ENCODE measurements at regions not wholly inside any gene's neighbourhood (a gene's known extent, or its start where the extent isn't known, plus 50 kb on each side); places are given as distances from the start of the nearest gene placed in this dataset.

DNA sequence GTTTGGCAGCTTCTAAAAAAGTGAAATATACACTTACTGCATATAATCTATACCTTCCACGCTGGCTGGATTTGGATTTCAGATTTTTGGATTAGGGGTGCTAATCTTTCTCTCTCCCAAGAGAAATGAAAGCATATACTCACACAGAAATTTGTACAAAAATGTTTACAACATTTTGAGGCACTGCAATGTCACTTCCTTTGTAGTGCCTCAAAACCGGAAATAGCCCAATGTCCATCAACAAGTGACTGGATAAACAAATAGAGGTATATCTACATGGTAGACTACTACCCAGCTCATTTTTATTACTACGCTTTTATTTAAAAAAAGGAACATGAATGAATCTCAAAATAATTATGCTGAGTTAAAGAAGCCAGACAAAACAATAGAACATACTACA, 74.0 kb upstream of the MIER3 start:
- H3K36me3 ChIP-seq (ENCODE audit: control insufficient read depth in 2 of 2, extremely low read depth in 1 of 2, insufficient read depth in 1 of 2, low read length in 1 of 2), result no peaks in the 10 kb centered on the region
- DNase-seq (no peak), ATAC-seq (replicated peaks in 1 of 4) (no peak)
- Mint-ChIP-seq H3K4me1 (peaks cover 7 to 11% (median 8%) of the 10 kb centered on the region in 3 donors), H3K27me3 (no peaks in the 10 kb centered on the region), H3K4me3 (no peak overlapping the region), H3K27ac (no peak overlapping the region), H3K36me3 (no peaks in the 10 kb centered on the region), H3K9me3 (no peaks in the 10 kb centered on the region)
- WGBS (ENCODE audit: insufficient coverage), result no CpG with 5 or more reads among the region's 3 CpGs
- peaks cover 0 to 2% of the 10 kb centered on the region in 2 experiments for H3K4me1 ChIP-seq (ENCODE audit: control insufficient read depth in 1 of 2, extremely low read depth in 1 of 2, insufficient read depth in 2 of 2, low read length in 2 of 2)
- H3K9me3 ChIP-seq, result no peaks in the 10 kb centered on the region
- no peak overlapping the region for H3K4me3 ChIP-seq (ENCODE audit: control insufficient read depth in 1 of 2, extremely low read depth in 1 of 2, low read length in 1 of 2)
- ChIA-PET CTCF (no interaction called here), POLR2A (interaction anchor here in 1 of 2 donors (0.6 kb wide), 1 partner anchor 356 kb away, joined by 5 read pairs; no protein-coding TSS in a partner anchor)
- H3K27ac ChIP-seq (ENCODE audit: low read length), result no peak overlapping the region
- no peaks in the 10 kb centered on the region for H3K27me3 ChIP-seq (replicated peaks in 1 of 2; ENCODE audit: control insufficient read depth in 2 of 2, extremely low read depth in 1 of 2, insufficient read depth in 2 of 2, low read length in 1 of 2)

DNA sequence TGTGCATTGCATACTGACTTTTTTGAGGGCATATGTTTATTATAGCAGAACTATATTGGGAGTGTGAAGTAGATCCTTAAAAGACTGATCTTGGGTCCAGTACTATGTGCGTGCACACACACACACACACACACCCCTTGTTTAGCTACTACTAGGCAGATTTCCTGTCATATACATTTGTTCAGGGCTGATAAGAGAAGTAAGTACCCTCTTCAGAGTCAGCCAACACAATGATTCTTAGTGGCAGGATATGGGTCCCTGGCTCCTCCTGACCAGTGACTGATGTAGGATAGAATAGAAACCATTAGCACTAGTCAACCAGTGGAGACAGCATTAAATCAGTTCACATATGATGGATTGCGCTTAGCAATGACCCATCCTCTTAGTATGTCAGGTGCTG, 76.2 kb upstream of the MIER3 start:
- no peak overlapping the region for H3K27ac Mint-ChIP-seq
- ATAC-seq (replicated peaks in 1 of 4), result no peak
- no CpG with 5 or more reads among the region's 2 CpGs for WGBS (ENCODE audit: insufficient coverage)

DNA sequence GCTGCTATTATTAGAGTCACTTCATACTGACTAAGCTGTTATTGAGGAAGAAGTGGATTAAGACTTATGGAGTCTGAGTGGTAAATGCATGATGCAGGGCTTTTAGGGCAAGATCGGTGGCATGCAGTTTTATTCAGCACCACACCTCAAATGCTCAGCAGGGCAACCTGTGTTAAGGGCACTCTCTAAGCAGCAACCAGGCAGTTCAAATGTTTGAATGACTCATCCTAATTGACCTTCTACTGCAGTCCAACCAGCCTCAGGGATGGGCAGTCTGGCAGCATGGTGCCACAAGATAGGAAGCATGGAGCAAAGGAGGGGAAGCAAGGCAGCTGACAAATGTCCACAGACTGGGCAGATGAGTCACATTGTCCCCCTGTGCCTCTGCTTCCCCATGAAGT, 80.2 kb upstream of the MIER3 start:
- H3K9me3 ChIP-seq, result no peaks in the 10 kb centered on the region
- 40% methylated on average over 1 of the region's 1 CpG for WGBS (ENCODE audit: insufficient coverage)
- Mint-ChIP-seq H3K36me3 (peaks cover 3% of the 10 kb centered on the region), H3K4me3 (no peak overlapping the region), H3K27me3 (peaks cover 6 to 7% of the 10 kb centered on the region in 2 donors), H3K4me1 (peaks cover 11 to 22% (median 15%) of the 10 kb centered on the region in 3 donors), H3K27ac (no peak overlapping the region), H3K9me3 (no peaks in the 10 kb centered on the region)
- H3K27ac ChIP-seq (ENCODE audit: low read length), result no peak overlapping the region
- no peaks in the 10 kb centered on the region for H3K36me3 ChIP-seq (ENCODE audit: control insufficient read depth in 2 of 2, extremely low read depth in 1 of 2, insufficient read depth in 1 of 2, low read length in 1 of 2)
- H3K4me1 ChIP-seq (ENCODE audit: control insufficient read depth in 1 of 2, extremely low read depth in 1 of 2, insufficient read depth in 2 of 2, low read length in 2 of 2), result peaks cover 0 to 2% of the 10 kb centered on the region in 2 experiments
- ChIA-PET CTCF (no interaction called here), POLR2A (no interaction called here)
- no peak for ATAC-seq (replicated peaks in 1 of 4)
- H3K4me3 ChIP-seq (ENCODE audit: control insufficient read depth in 1 of 2, extremely low read depth in 1 of 2, low read length in 1 of 2), result no peak overlapping the region
- no peak for DNase-seq
- peaks cover 0 to 2% of the 10 kb centered on the region in 2 experiments for H3K27me3 ChIP-seq (replicated peaks in 1 of 2; ENCODE audit: control insufficient read depth in 2 of 2, extremely low read depth in 1 of 2, insufficient read depth in 2 of 2, low read length in 1 of 2)

More for the DNA sequence above, 76.2 kb upstream of the MIER3 start:
- no peaks in the 10 kb centered on the region for H3K36me3 ChIP-seq (ENCODE audit: control insufficient read depth in 2 of 2, extremely low read depth in 1 of 2, insufficient read depth in 1 of 2, low read length in 1 of 2)
- no peak for DNase-seq
- H3K4me3 ChIP-seq (ENCODE audit: control insufficient read depth in 1 of 2, extremely low read depth in 1 of 2, low read length in 1 of 2), result no peak overlapping the region
- no peak overlapping the region for H3K4me3 Mint-ChIP-seq
- H3K36me3 Mint-ChIP-seq, result peaks cover 3% of the 10 kb centered on the region
- H3K4me1 ChIP-seq (ENCODE audit: control insufficient read depth in 1 of 2, extremely low read depth in 1 of 2, insufficient read depth in 2 of 2, low read length in 2 of 2), result peaks cover 0 to 2% of the 10 kb centered on the region in 2 experiments
- no peaks in the 10 kb centered on the region for H3K9me3 ChIP-seq
- H3K27ac ChIP-seq (ENCODE audit: low read length), result no peak overlapping the region
- H3K27me3 Mint-ChIP-seq, result peaks cover 3 to 6% of the 10 kb centered on the region in 2 donors
- H3K4me1 Mint-ChIP-seq, result peaks cover 11 to 22% (median 15%) of the 10 kb centered on the region in 3 donors
- peaks cover 0 to 2% of the 10 kb centered on the region in 2 experiments for H3K27me3 ChIP-seq (replicated peaks in 1 of 2; ENCODE audit: control insufficient read depth in 2 of 2, extremely low read depth in 1 of 2, insufficient read depth in 2 of 2, low read length in 1 of 2)
- no peaks in the 10 kb centered on the region for H3K9me3 Mint-ChIP-seq
- ChIA-PET CTCF (no interaction called here), POLR2A (no interaction called here)

DNA sequence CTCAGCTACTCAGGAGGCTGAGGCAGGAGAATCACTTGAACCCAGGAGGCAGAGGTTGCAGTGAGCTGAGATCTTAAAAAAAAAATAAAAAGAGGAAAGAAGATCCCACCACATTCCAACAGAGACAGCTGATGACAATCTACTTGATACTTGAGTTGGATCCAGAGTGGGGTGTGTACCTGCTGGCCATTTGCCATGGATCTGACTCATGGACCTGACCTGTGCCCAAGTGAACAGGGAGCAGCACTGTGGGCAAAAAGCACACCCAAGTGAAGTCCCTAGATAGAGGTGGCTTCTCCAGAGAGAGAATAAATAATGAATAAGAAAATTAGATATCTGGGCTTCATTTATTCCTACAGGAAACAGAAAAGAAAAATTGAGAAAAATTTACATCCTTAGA, 81.2 kb upstream of the MIER3 start:
- H3K27me3 Mint-ChIP-seq, result peaks cover 6 to 7% of the 10 kb centered on the region in 2 donors
- POLR2A ChIA-PET, result no interaction called here
- ATAC-seq (replicated peaks in 1 of 4) (no peak), DNase-seq (no peak)
- peaks cover 0 to 2% of the 10 kb centered on the region in 2 experiments for H3K27me3 ChIP-seq (replicated peaks in 1 of 2; ENCODE audit: control insufficient read depth in 2 of 2, extremely low read depth in 1 of 2, insufficient read depth in 2 of 2, low read length in 1 of 2)
- H3K9me3 ChIP-seq, result no peaks in the 10 kb centered on the region
- H3K4me1 Mint-ChIP-seq, result peaks cover 11 to 22% (median 15%) of the 10 kb centered on the region in 3 donors
- H3K36me3 Mint-ChIP-seq, result peaks cover 3% of the 10 kb centered on the region
- H3K27ac Mint-ChIP-seq, result no peak overlapping the region
- no peak overlapping the region for H3K4me3 Mint-ChIP-seq
- CTCF ChIA-PET, result no interaction called here
- H3K9me3 Mint-ChIP-seq, result no peaks in the 10 kb centered on the region
- H3K36me3 ChIP-seq (ENCODE audit: control insufficient read depth in 2 of 2, extremely low read depth in 1 of 2, insufficient read depth in 1 of 2, low read length in 1 of 2), result no peaks in the 10 kb centered on the region
- peaks cover 0 to 2% of the 10 kb centered on the region in 2 experiments for H3K4me1 ChIP-seq (ENCODE audit: control insufficient read depth in 1 of 2, extremely low read depth in 1 of 2, insufficient read depth in 2 of 2, low read length in 2 of 2)
- no peak overlapping the region for H3K4me3 ChIP-seq (ENCODE audit: control insufficient read depth in 1 of 2, extremely low read depth in 1 of 2, low read length in 1 of 2)
- no peak overlapping the region for H3K27ac ChIP-seq (ENCODE audit: low read length)

DNA sequence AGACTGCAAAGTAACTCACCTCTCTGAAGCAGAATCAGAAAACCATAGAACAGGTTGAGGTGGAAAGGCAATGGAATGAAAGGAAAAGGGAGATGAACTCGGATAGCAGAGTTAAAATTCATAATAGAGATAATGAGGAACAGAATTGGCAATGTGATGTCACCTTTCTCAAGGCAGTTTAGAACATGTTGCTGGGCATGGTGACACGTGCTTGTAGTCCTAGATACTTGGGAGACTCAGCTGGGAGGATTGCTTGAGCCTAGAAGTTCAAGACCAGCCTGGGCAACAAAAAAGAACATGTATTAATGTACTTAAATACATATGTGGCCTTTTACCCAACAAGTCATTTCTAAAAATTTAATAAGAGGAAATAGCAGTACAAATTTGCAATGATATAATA, 81.6 kb upstream of the MIER3 start:
- ChIA-PET CTCF (no interaction called here), POLR2A (no interaction called here)
- 83% methylated on average over 1 of the region's 2 CpGs for WGBS (ENCODE audit: insufficient coverage)
- Mint-ChIP-seq H3K27ac (no peak overlapping the region), H3K4me3 (no peak overlapping the region), H3K9me3 (no peaks in the 10 kb centered on the region), H3K27me3 (peaks cover 6 to 7% of the 10 kb centered on the region in 2 donors), H3K4me1 (peaks cover 11 to 22% (median 15%) of the 10 kb centered on the region in 3 donors), H3K36me3 (peaks cover 3% of the 10 kb centered on the region)
- peaks cover 0 to 2% of the 10 kb centered on the region in 2 experiments for H3K4me1 ChIP-seq (ENCODE audit: control insufficient read depth in 1 of 2, extremely low read depth in 1 of 2, insufficient read depth in 2 of 2, low read length in 2 of 2)
- peaks cover 0 to 2% of the 10 kb centered on the region in 2 experiments for H3K27me3 ChIP-seq (replicated peaks in 1 of 2; ENCODE audit: control insufficient read depth in 2 of 2, extremely low read depth in 1 of 2, insufficient read depth in 2 of 2, low read length in 1 of 2)
- H3K36me3 ChIP-seq (ENCODE audit: control insufficient read depth in 2 of 2, extremely low read depth in 1 of 2, insufficient read depth in 1 of 2, low read length in 1 of 2), result no peaks in the 10 kb centered on the region
- ATAC-seq (replicated peaks in 1 of 4), result no peak
- DNase-seq, result no peak
- no peak overlapping the region for H3K27ac ChIP-seq (ENCODE audit: low read length)
- no peaks in the 10 kb centered on the region for H3K9me3 ChIP-seq
- no peak overlapping the region for H3K4me3 ChIP-seq (ENCODE audit: control insufficient read depth in 1 of 2, extremely low read depth in 1 of 2, low read length in 1 of 2)

DNA sequence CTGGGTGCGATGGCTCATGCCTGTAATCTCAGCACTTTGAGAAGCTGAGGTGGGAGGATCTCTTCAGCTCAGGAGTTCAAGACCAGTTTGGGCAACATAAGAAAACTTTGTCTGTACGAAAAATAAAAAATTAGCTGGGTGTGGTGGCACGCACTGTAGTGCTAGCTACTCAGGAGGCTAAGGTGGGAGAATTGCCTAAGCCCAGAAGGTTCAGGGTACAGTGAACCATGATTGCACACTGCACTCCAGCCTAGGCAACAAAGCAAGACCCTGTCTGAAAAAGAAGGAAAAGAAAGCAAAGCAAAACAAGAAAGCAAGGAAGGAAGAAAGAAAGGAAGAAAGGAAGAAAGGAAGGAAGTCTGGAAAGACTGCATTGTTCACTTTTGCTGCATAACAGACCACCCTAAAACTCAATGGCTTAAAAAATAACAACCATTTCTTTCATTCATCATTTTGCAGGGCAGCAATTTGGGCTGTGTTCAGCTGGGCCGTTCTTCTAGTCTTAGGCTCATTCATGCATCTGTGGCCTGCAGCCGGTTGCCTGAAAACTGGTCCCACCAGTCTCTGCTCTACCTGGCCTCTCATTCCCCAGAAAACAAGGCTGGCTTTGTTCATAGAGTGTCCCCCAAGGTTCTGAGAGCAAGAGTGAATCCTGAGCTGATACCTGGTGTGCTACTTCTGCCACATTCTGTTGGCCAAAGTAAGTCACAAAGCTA, 82.4 kb upstream of the MIER3 start:
- H3K27me3 Mint-ChIP-seq, result peaks cover 6 to 7% of the 10 kb centered on the region in 2 donors
- Histone ChIP-seq H3K36me3 (ENCODE audit: control insufficient read depth in 2 of 2, extremely low read depth in 1 of 2, insufficient read depth in 1 of 2, low read length in 1 of 2) (no peaks in the 10 kb centered on the region), H3K9me3 (no peaks in the 10 kb centered on the region), H3K27me3 (replicated peaks in 1 of 2; ENCODE audit: control insufficient read depth in 2 of 2, extremely low read depth in 1 of 2, insufficient read depth in 2 of 2, low read length in 1 of 2) (peaks cover 0 to 2% of the 10 kb centered on the region in 2 experiments), H3K27ac (ENCODE audit: low read length) (no peak overlapping the region), H3K4me1 (ENCODE audit: control insufficient read depth in 1 of 2, extremely low read depth in 1 of 2, insufficient read depth in 2 of 2, low read length in 2 of 2) (peaks cover 0 to 2% of the 10 kb centered on the region in 2 experiments), H3K4me3 (ENCODE audit: control insufficient read depth in 1 of 2, extremely low read depth in 1 of 2, low read length in 1 of 2) (no peak overlapping the region)
- no peak overlapping the region for H3K27ac Mint-ChIP-seq
- DNase-seq (no peak), ATAC-seq (replicated peaks in 1 of 4) (no peak)
- WGBS (ENCODE audit: insufficient coverage), result 90% methylated on average over 4 of the region's 5 CpGs
- H3K9me3 Mint-ChIP-seq, result no peaks in the 10 kb centered on the region
- no peak overlapping the region for H3K4me3 Mint-ChIP-seq
- H3K36me3 Mint-ChIP-seq, result peaks cover 3% of the 10 kb centered on the region
- CTCF ChIA-PET, result no interaction called here
- POLR2A ChIA-PET, result no interaction called here
- H3K4me1 Mint-ChIP-seq, result peaks cover 11 to 22% (median 15%) of the 10 kb centered on the region in 3 donors

All from T-cell (primary cell).